Neural cell (in vitro differentiated cells): ENCODE measurements at regions not wholly inside any gene's neighbourhood (a gene's known extent, or its start where the extent isn't known, plus 50 kb on each side); places are given as distances from the start of the nearest gene placed in this dataset.

Source experiments
- H2AFZ ChIP-seq: fragments of 200-600, 300-800 bp; sonication (generic), shearing (Covaris generic); 2 replicates; pipeline ENCODE4 v1.6.0; 2014; ENCODE audit warnings: low read depth, mild to moderate bottlenecking, antibody characterized with exemption, low read length, moderate library complexity
- H3F3A ChIP-seq: fragments of 200-600 bp; shearing (Covaris generic); 2 replicates; pipeline ENCODE4 v1.6.1; 2016; ENCODE audit warnings: mild to moderate bottlenecking, moderate library complexity, mixed read lengths, antibody characterized with exemption, low read length; ENCODE audit not compliant: insufficient read depth, poor library complexity, severe bottlenecking
- H3K27ac ChIP-seq: fragments of 200-600, 300-800 bp; sonication (generic), shearing (Covaris generic); 2 replicates; pipeline ENCODE4 v1.5.1; 2014; ENCODE audit warnings: mild to moderate bottlenecking, low read length, moderate library complexity
- H3K27me3 ChIP-seq: fragments of 300-800, 200-600 bp; sonication (generic), shearing (Covaris generic); 2 replicates; pipeline ENCODE4 v1.6.0; 2014; ENCODE audit warnings: mild to moderate bottlenecking, low read depth, low read length, moderate library complexity; ENCODE audit not compliant: insufficient read depth
- H3K36me3 ChIP-seq: fragments of 300-800, 200-600 bp; sonication (generic), shearing (Covaris generic); 2 replicates; pipeline ENCODE4 v1.5.1; 2014; ENCODE audit warnings: mild to moderate bottlenecking, antibody characterized with exemption, low read length, moderate library complexity; ENCODE audit not compliant: insufficient read depth
- H3K4me2 ChIP-seq: fragments of 300-800, 200-600 bp; sonication (generic), shearing (Covaris generic); 2 replicates; pipeline ENCODE4 v1.6.0; 2014; ENCODE audit warnings: mild to moderate bottlenecking, low read length
- H3K4me3 ChIP-seq: fragments of 300-800, 200-600 bp; sonication (generic), shearing (Covaris generic); 2 replicates; pipeline ENCODE4 v1.5.1; 2014; ENCODE audit warnings: mild to moderate bottlenecking, low read length, moderate library complexity
- H3K79me2 ChIP-seq: fragments of 200-600 bp; shearing (Covaris generic); replicated peaks from 2 replicates; pipeline ENCODE4 v1.6.0; 2014; ENCODE audit warnings: mild to moderate bottlenecking, low read length, moderate library complexity; ENCODE audit not compliant: insufficient read depth
- H3K9ac ChIP-seq: fragments of 300-800, 200-600 bp; sonication (generic), shearing (Covaris generic); 2 replicates; pipeline ENCODE4 v1.6.1; 2016; ENCODE audit warnings: mild to moderate bottlenecking, low read length, mixed read lengths
- H3K9me2 ChIP-seq: fragments of 200-600 bp; shearing (Covaris generic); 2 replicates; pipeline ENCODE4 v1.6.1; 2016; ENCODE audit warnings: mild to moderate bottlenecking, low read length, mixed read lengths; ENCODE audit not compliant: insufficient read depth
- H3K9me3 ChIP-seq: fragments of 200-600, 300-800 bp; sonication (generic), shearing (Covaris generic); 2 replicates; pipeline ENCODE4 v1.6.1; 2016; ENCODE audit warnings: mild to moderate bottlenecking, mixed run types, low read length, moderate library complexity, mixed read lengths
- H4K20me1 ChIP-seq: fragments of 200-600 bp; shearing (Covaris generic); 2 replicates; pipeline ENCODE4 v1.6.1; 2016; ENCODE audit warnings: mild to moderate bottlenecking, mixed run types; ENCODE audit not compliant: insufficient read depth
- EP300 ChIP-seq: fragments of 450-650 bp; conservative IDR thresholded peaks from 2 replicates; pipeline ENCODE4 v1.6.1; 2014; ENCODE audit warnings: antibody characterized with exemption, mild to moderate bottlenecking, moderate library complexity; ENCODE audit not compliant: poor library complexity, severe bottlenecking
- EZH2 ChIP-seq: fragments of 200-600, 300-800 bp; shearing (Covaris generic), sonication (generic); IDR thresholded peaks from 2 replicates; pipeline ENCODE4 v1.6.1; 2014; ENCODE audit warnings: antibody characterized with exemption, low read length, borderline replicate concordance, mild to moderate bottlenecking; ENCODE audit not compliant: insufficient read depth, poor library complexity, severe bottlenecking
- MXI1 ChIP-seq: fragments of 450-650 bp; conservative IDR thresholded peaks from 2 replicates; pipeline ENCODE4 v1.6.1; 2014; ENCODE audit warnings: antibody characterized with exemption, mild to moderate bottlenecking; ENCODE audit not compliant: poor library complexity, severe bottlenecking
- POLR2AphosphoS5 ChIP-seq: IDR thresholded peaks from 2 replicates; pipeline ENCODE4 v1.6.1; 2012
- RAD21 ChIP-seq: fragments of 450-650 bp; conservative IDR thresholded peaks from 2 replicates; pipeline ENCODE4 v1.6.1; 2014; ENCODE audit warnings: antibody characterized with exemption, mild to moderate bottlenecking, moderate library complexity
- SMC3 ChIP-seq: fragments of 450-650 bp; conservative IDR thresholded peaks from 2 replicates; pipeline ENCODE4 v1.6.1; 2014; ENCODE audit warnings: antibody characterized with exemption, mild to moderate bottlenecking, moderate library complexity; ENCODE audit not compliant: poor library complexity
- TAF1 ChIP-seq: IDR thresholded peaks from 2 replicates; pipeline ENCODE4 v1.6.1; 2012; ENCODE audit warnings: low read depth
- TF ChIP-seq, protein P1 (sequence below): fragments of 450-650 bp; IDR thresholded peaks from 2 replicates; pipeline ENCODE4 v1.5.1; 2014; ENCODE audit warnings: antibody characterized with exemption, mild to moderate bottlenecking, moderate library complexity; ENCODE audit not compliant: poor library complexity, severe bottlenecking
- TF ChIP-seq, protein P2 (sequence below): IDR thresholded peaks from 2 replicates; pipeline ENCODE4 v1.6.1; 2012; ENCODE audit warnings: borderline replicate concordance

DNA sequence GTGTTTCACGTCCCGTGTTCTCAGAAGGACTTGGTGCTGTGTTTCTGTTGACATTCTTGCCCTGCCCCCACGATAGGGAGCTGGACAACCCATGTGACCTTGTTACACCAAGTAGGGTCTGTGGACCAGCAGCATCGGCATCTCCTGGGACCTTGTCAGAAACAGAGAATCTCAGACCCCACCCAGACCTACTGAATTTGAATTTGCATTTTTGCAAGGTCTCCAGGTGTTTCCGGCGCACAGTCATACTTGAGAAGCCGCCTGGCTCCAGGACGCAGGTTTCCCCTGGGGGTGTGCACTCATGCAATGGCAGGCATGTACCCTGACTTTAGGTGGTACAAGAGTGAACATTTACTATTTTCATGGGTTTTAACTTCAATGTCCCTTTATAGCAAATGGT, 117.9 kb downstream of the TLE3 start:
- TF ChIP-seq EP300 = no peak
- TF ChIP-seq, protein P1, sequence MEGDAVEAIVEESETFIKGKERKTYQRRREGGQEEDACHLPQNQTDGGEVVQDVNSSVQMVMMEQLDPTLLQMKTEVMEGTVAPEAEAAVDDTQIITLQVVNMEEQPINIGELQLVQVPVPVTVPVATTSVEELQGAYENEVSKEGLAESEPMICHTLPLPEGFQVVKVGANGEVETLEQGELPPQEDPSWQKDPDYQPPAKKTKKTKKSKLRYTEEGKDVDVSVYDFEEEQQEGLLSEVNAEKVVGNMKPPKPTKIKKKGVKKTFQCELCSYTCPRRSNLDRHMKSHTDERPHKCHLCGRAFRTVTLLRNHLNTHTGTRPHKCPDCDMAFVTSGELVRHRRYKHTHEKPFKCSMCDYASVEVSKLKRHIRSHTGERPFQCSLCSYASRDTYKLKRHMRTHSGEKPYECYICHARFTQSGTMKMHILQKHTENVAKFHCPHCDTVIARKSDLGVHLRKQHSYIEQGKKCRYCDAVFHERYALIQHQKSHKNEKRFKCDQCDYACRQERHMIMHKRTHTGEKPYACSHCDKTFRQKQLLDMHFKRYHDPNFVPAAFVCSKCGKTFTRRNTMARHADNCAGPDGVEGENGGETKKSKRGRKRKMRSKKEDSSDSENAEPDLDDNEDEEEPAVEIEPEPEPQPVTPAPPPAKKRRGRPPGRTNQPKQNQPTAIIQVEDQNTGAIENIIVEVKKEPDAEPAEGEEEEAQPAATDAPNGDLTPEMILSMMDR = no peak
- TF ChIP-seq MXI1 = no peak
- TF ChIP-seq, protein P2, sequence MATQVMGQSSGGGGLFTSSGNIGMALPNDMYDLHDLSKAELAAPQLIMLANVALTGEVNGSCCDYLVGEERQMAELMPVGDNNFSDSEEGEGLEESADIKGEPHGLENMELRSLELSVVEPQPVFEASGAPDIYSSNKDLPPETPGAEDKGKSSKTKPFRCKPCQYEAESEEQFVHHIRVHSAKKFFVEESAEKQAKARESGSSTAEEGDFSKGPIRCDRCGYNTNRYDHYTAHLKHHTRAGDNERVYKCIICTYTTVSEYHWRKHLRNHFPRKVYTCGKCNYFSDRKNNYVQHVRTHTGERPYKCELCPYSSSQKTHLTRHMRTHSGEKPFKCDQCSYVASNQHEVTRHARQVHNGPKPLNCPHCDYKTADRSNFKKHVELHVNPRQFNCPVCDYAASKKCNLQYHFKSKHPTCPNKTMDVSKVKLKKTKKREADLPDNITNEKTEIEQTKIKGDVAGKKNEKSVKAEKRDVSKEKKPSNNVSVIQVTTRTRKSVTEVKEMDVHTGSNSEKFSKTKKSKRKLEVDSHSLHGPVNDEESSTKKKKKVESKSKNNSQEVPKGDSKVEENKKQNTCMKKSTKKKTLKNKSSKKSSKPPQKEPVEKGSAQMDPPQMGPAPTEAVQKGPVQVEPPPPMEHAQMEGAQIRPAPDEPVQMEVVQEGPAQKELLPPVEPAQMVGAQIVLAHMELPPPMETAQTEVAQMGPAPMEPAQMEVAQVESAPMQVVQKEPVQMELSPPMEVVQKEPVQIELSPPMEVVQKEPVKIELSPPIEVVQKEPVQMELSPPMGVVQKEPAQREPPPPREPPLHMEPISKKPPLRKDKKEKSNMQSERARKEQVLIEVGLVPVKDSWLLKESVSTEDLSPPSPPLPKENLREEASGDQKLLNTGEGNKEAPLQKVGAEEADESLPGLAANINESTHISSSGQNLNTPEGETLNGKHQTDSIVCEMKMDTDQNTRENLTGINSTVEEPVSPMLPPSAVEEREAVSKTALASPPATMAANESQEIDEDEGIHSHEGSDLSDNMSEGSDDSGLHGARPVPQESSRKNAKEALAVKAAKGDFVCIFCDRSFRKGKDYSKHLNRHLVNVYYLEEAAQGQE = no peak
- TF ChIP-seq POLR2AphosphoS5 = no peak
- TF ChIP-seq TAF1 = no peak
- TF ChIP-seq EZH2 = no peak
- TF ChIP-seq SMC3 = no peak
- TF ChIP-seq RAD21 = no peak
- Histone ChIP-seq H3F3A (no peaks in the 10 kb centered on the region), H3K79me2 (no peaks in the 10 kb centered on the region), H3K36me3 (no peaks in the 10 kb centered on the region), H3K9me2 (no peaks in the 10 kb centered on the region), H2AFZ (no peak overlapping the region), H3K27ac (no peak overlapping the region), H3K27me3 (no peaks in the 10 kb centered on the region), H3K4me3 (no peak overlapping the region), H3K9ac (no peak overlapping the region), H4K20me1 (no peaks in the 10 kb centered on the region), H3K9me3 (no peaks in the 10 kb centered on the region), H3K4me2 (no peak overlapping the region)

DNA sequence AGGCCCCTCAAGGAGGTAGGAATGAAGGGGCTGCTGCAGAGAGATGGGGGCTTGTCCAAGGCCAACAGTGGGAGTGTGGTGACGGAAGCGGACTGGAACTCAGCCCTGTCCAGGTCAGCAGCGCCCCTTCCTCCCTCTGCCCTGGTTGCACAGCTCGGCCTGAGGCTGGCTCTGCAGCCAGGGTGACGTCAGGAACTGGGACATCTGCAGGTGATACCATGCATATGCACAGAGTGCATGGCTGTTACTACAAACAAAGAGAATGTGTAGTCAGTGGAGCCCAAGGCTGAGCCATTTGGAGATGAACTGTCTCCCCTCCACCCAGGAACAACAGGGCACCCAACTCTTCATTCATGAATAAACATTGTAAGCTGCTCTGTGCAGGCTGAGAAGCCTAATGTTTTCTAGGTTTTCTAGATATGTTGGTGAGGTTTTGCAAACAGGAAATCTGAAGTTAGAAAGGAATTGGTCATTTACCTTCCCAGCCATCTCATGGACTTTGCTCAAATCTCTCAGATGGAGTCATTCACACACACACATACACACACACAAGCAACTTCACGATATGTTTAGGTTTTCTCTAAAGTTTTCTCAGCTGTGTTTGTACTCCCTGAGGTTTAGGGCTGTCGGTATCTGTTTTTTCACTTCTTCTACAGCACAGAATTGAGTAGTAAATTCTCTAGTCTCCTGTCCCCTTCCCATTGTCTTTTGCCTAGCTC, 117.2 kb downstream of the TLE3 start:
- H3K4me3 ChIP-seq = no peak overlapping the region
- no peaks in the 10 kb centered on the region for H3K36me3 ChIP-seq
- H3F3A ChIP-seq = no peaks in the 10 kb centered on the region
- H3K9me2 ChIP-seq = no peaks in the 10 kb centered on the region
- no peaks in the 10 kb centered on the region for H4K20me1 ChIP-seq
- TF ChIP-seq SMC3 = no peak
- TF ChIP-seq, protein P1 = no peak
- no peak for TF ChIP-seq TAF1
- no peaks in the 10 kb centered on the region for H3K79me2 ChIP-seq
- no peak overlapping the region for H3K4me2 ChIP-seq
- no peak overlapping the region for H3K9ac ChIP-seq
- no peak overlapping the region for H3K27ac ChIP-seq
- H3K9me3 ChIP-seq = no peaks in the 10 kb centered on the region
- no peaks in the 10 kb centered on the region for H3K27me3 ChIP-seq
- H2AFZ ChIP-seq = no peak overlapping the region
